ENCODE measurements at regions not wholly inside any gene's neighbourhood (a gene's known extent, or its start where the extent isn't known, plus 50 kb on each side); places are given as distances from the start of the nearest gene placed in this dataset.

- H3K27ac Mint-ChIP-seq, result no peak overlapping the region
- ChIA-PET CTCF (no interaction called here), POLR2A (no interaction called here)
- no peak for DNase-seq (ENCODE audit: low spot score)
- peaks cover 13% of the 10 kb centered on the region for H3K4me1 Mint-ChIP-seq
- no peaks in the 10 kb centered on the region for H3K36me3 Mint-ChIP-seq
- H3K27me3 Mint-ChIP-seq (ENCODE audit: low read depth), result no peaks in the 10 kb centered on the region
- TF ChIP-seq ZNF317 (CRISPR knock-in tag; IDR thresholded peaks at IDR 0.05; ENCODE audit: borderline replicate concordance, low read depth), result no peak
- TF ChIP-seq, protein P1, sequence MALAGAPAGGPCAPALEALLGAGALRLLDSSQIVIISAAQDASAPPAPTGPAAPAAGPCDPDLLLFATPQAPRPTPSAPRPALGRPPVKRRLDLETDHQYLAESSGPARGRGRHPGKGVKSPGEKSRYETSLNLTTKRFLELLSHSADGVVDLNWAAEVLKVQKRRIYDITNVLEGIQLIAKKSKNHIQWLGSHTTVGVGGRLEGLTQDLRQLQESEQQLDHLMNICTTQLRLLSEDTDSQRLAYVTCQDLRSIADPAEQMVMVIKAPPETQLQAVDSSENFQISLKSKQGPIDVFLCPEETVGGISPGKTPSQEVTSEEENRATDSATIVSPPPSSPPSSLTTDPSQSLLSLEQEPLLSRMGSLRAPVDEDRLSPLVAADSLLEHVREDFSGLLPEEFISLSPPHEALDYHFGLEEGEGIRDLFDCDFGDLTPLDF (CRISPR knock-in tag; IDR thresholded peaks at IDR 0.05), result no peak
- no peak for TF ChIP-seq NR1H2 (CRISPR knock-in tag; IDR thresholded peaks at IDR 0.05)
- no peak for TF ChIP-seq NFATC4 (CRISPR knock-in tag; IDR thresholded peaks at IDR 0.05)
- no peak for TF ChIP-seq CREB1 (CRISPR knock-in tag; IDR thresholded peaks at IDR 0.05)
- TF ChIP-seq SMAD4 (CRISPR knock-in tag; IDR thresholded peaks at IDR 0.05), result no peak
- TF ChIP-seq ETV6 (CRISPR knock-in tag; IDR thresholded peaks at IDR 0.05), result no peak
- TF ChIP-seq, protein P2, sequence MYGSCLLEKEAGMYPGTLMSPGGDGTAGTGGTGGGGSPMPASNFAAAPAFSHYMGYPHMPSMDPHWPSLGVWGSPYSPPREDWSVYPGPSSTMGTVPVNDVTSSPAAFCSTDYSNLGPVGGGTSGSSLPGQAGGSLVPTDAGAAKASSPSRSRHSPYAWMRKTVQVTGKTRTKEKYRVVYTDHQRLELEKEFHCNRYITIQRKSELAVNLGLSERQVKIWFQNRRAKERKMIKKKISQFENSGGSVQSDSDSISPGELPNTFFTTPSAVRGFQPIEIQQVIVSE (CRISPR knock-in tag; IDR thresholded peaks at IDR 0.05; ENCODE audit: borderline replicate concordance), result no peak
- no peak for TF ChIP-seq AFF4 (CRISPR knock-in tag; IDR thresholded peaks at IDR 0.05; ENCODE audit: borderline replicate concordance)
- TF ChIP-seq ZNF423 (CRISPR knock-in tag; IDR thresholded peaks at IDR 0.05), result no peak
- no peak for TF ChIP-seq ZNF138 (CRISPR knock-in tag; conservative IDR thresholded peaks at IDR 0.05)
- peaks cover 6% of the 10 kb centered on the region; the same call in 1 of the 2 replicates for H3K9me3 Mint-ChIP-seq
- ATAC-seq, result no peak
- H3K4me3 Mint-ChIP-seq, result no peak overlapping the region
Observed at GRCh38 chr7:47148536-47149207, 433.2 kb downstream of the TNS3 start.

- POLR2A ChIA-PET, result no interaction called here
- Mint-ChIP-seq H3K4me1 (peaks cover 5% of the 10 kb centered on the region), H3K27ac (no peak overlapping the region), H3K4me3 (no peak overlapping the region), H3K9me3 (peaks cover 6% of the 10 kb centered on the region; the same call in 1 of the 2 replicates), H3K36me3 (no peaks in the 10 kb centered on the region), H3K27me3 (ENCODE audit: low read depth) (no peaks in the 10 kb centered on the region)
- TF ChIP-seq MXD4 (CRISPR knock-in tag; IDR thresholded peaks at IDR 0.05; ENCODE audit: borderline replicate concordance), result no peak
- TF ChIP-seq CREM (CRISPR knock-in tag; IDR thresholded peaks at IDR 0.05), result no peak
- no peak for TF ChIP-seq ZNF317 (CRISPR knock-in tag; IDR thresholded peaks at IDR 0.05; ENCODE audit: borderline replicate concordance, low read depth)
- no peak for TF ChIP-seq USF1 (CRISPR knock-in tag; IDR thresholded peaks at IDR 0.05)
- no peak for TF ChIP-seq ELF4 (CRISPR knock-in tag; IDR thresholded peaks at IDR 0.05; ENCODE audit: low read depth)
- no peak for TF ChIP-seq ZBTB21 (CRISPR knock-in tag; IDR thresholded peaks at IDR 0.05; ENCODE audit: borderline replicate concordance)
- TF ChIP-seq KAT7 (CRISPR knock-in tag; IDR thresholded peaks at IDR 0.05; ENCODE audit: borderline replicate concordance), result no peak
- no peak for TF ChIP-seq SP1 (CRISPR knock-in tag; conservative IDR thresholded peaks at IDR 0.05)
- TF ChIP-seq, protein P2 (CRISPR knock-in tag; IDR thresholded peaks at IDR 0.05; ENCODE audit: borderline replicate concordance), result no peak
- TF ChIP-seq AFF4 (CRISPR knock-in tag; IDR thresholded peaks at IDR 0.05; ENCODE audit: borderline replicate concordance), result no peak
- no peak for TF ChIP-seq ZNF263 (CRISPR knock-in tag; IDR thresholded peaks at IDR 0.05; ENCODE audit: low read depth)
- TF ChIP-seq, protein P1 (CRISPR knock-in tag; IDR thresholded peaks at IDR 0.05), result no peak
- no peak for TF ChIP-seq ZNF138 (CRISPR knock-in tag; conservative IDR thresholded peaks at IDR 0.05)
- ATAC-seq (no peak), DNase-seq (ENCODE audit: low spot score) (no peak)
- CTCF ChIA-PET, result no interaction called here
Observed at GRCh38 chr7:47147213-47147631, 434.7 kb downstream of the TNS3 start.
